WTC11 (cell line): ENCODE measurements at regions not wholly inside any gene's neighbourhood (a gene's known extent, or its start where the extent isn't known, plus 50 kb on each side); places are given as distances from the start of the nearest gene placed in this dataset.

Source experiments
- CTCF ChIP-seq: fragments of 200-600 bp; IDR thresholded peaks from 2 replicates; pipeline ENCODE4 v1.8.0; 2022; ENCODE audit warnings: antibody characterized with exemption
- ETV6 ChIP-seq: sonication (generic); formaldehyde crosslinking; IDR thresholded peaks from 2 replicates; pipeline ENCODE4 v1.8.1; 2022; ENCODE audit warnings: mild to moderate bottlenecking, missing genetic modification reagents
- IRF2 ChIP-seq: sonication (generic); formaldehyde crosslinking; IDR thresholded peaks from 2 replicates; pipeline ENCODE4 v1.8.0; 2022; ENCODE audit warnings: low read depth, missing genetic modification reagents, borderline replicate concordance
- NFYB ChIP-seq: sonication (generic); formaldehyde crosslinking; conservative IDR thresholded peaks from 2 replicates; pipeline ENCODE4 v1.8.0; 2022; ENCODE audit warnings: low read depth, missing genetic modification reagents
- RELA ChIP-seq: sonication (generic); formaldehyde crosslinking; IDR thresholded peaks from 2 replicates; pipeline ENCODE4 v1.8.1; 2022; ENCODE audit warnings: missing genetic modification reagents, mild to moderate bottlenecking, borderline replicate concordance
- SMAD4 ChIP-seq: sonication (generic); formaldehyde crosslinking; IDR thresholded peaks from 2 replicates; pipeline ENCODE4 v1.8.0; 2022; ENCODE audit warnings: mild to moderate bottlenecking, missing genetic modification reagents
- SP1 ChIP-seq: sonication (generic); formaldehyde crosslinking; conservative IDR thresholded peaks from 2 replicates; pipeline ENCODE4 v1.8.1; 2022; ENCODE audit warnings: missing genetic modification reagents
- TP53 ChIP-seq: sonication (generic); formaldehyde crosslinking; IDR thresholded peaks from 2 replicates; pipeline ENCODE4 v1.8.1; 2023; ENCODE audit warnings: mild to moderate bottlenecking, missing genetic modification reagents
- ZBTB21 ChIP-seq: sonication (generic); formaldehyde crosslinking; IDR thresholded peaks from 2 replicates; pipeline ENCODE4 v1.8.1; 2023; ENCODE audit warnings: mild to moderate bottlenecking, missing genetic modification reagents, borderline replicate concordance
- ZNF317 ChIP-seq: sonication (generic); formaldehyde crosslinking; IDR thresholded peaks from 2 replicates; pipeline ENCODE4 v1.8.1; 2023; ENCODE audit warnings: low read depth, mild to moderate bottlenecking, moderate library complexity, missing genetic modification reagents, borderline replicate concordance
- TF ChIP-seq, protein P1 (sequence below): sonication (generic); formaldehyde crosslinking; IDR thresholded peaks from 2 replicates; pipeline ENCODE4 v1.8.0; 2022; ENCODE audit warnings: mild to moderate bottlenecking, missing genetic modification reagents
- TF ChIP-seq, protein P2 (sequence below): sonication (generic); formaldehyde crosslinking; IDR thresholded peaks from 2 replicates; pipeline ENCODE4 v1.8.1; 2022; ENCODE audit warnings: mild to moderate bottlenecking, moderate library complexity, missing genetic modification reagents
- TF ChIP-seq, protein P3 (sequence below): sonication (generic); formaldehyde crosslinking; IDR thresholded peaks from 2 replicates; pipeline ENCODE4 v1.8.1; 2023; ENCODE audit warnings: mild to moderate bottlenecking, missing genetic modification reagents, moderate library complexity
- TF ChIP-seq, protein P4 (sequence below): sonication (generic); formaldehyde crosslinking; IDR thresholded peaks from 2 replicates; pipeline ENCODE4 v1.8.1; 2023; ENCODE audit warnings: mild to moderate bottlenecking, missing genetic modification reagents

- TF ChIP-seq CTCF (no peak), RELA (CRISPR knock-in tag) (no peak), IRF2 (no peak), ETV6 (CRISPR knock-in tag) (no peak), TP53 (CRISPR knock-in tag) (no peak), ZBTB21 (no peak), NFYB (CRISPR knock-in tag) (no peak), SMAD4 (CRISPR knock-in tag) (no peak), ZNF317 (CRISPR knock-in tag) (no peak), SP1 (CRISPR knock-in tag) (no peak)
- TF ChIP-seq, protein P1, sequence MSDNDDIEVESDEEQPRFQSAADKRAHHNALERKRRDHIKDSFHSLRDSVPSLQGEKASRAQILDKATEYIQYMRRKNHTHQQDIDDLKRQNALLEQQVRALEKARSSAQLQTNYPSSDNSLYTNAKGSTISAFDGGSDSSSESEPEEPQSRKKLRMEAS (CRISPR knock-in tag) = no peak
- TF ChIP-seq, protein P2, sequence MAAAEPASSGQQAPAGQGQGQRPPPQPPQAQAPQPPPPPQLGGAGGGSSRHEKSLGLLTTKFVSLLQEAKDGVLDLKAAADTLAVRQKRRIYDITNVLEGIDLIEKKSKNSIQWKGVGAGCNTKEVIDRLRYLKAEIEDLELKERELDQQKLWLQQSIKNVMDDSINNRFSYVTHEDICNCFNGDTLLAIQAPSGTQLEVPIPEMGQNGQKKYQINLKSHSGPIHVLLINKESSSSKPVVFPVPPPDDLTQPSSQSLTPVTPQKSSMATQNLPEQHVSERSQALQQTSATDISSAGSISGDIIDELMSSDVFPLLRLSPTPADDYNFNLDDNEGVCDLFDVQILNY (CRISPR knock-in tag) = no peak
- TF ChIP-seq, protein P3, sequence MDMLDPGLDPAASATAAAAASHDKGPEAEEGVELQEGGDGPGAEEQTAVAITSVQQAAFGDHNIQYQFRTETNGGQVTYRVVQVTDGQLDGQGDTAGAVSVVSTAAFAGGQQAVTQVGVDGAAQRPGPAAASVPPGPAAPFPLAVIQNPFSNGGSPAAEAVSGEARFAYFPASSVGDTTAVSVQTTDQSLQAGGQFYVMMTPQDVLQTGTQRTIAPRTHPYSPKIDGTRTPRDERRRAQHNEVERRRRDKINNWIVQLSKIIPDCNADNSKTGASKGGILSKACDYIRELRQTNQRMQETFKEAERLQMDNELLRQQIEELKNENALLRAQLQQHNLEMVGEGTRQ = no peak
- TF ChIP-seq, protein P4, sequence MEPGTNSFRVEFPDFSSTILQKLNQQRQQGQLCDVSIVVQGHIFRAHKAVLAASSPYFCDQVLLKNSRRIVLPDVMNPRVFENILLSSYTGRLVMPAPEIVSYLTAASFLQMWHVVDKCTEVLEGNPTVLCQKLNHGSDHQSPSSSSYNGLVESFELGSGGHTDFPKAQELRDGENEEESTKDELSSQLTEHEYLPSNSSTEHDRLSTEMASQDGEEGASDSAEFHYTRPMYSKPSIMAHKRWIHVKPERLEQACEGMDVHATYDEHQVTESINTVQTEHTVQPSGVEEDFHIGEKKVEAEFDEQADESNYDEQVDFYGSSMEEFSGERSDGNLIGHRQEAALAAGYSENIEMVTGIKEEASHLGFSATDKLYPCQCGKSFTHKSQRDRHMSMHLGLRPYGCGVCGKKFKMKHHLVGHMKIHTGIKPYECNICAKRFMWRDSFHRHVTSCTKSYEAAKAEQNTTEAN (CRISPR knock-in tag) = no peak
Measured at GRCh38 chr3:102265720-102266119, 169.1 kb upstream of the ZPLD1 start.
